NT2/D1 (cell line): ENCODE measurements at regions not wholly inside any gene's neighbourhood (a gene's known extent, or its start where the extent isn't known, plus 50 kb on each side); places are given as distances from the start of the nearest gene placed in this dataset.

ENCODE experiments used
- SUZ12 ChIP-seq: IDR thresholded peaks from 2 replicates; pipeline ENCODE4 v1.6.1; 2011; ENCODE audit not compliant: insufficient read length, insufficient read depth; ENCODE audit errors: extremely low read depth
- ZNF274 ChIP-seq: IDR thresholded peaks from 2 replicates; pipeline ENCODE4 v1.6.1; 2011; ENCODE audit warnings: mild to moderate bottlenecking, low read depth, low read length

DNA sequence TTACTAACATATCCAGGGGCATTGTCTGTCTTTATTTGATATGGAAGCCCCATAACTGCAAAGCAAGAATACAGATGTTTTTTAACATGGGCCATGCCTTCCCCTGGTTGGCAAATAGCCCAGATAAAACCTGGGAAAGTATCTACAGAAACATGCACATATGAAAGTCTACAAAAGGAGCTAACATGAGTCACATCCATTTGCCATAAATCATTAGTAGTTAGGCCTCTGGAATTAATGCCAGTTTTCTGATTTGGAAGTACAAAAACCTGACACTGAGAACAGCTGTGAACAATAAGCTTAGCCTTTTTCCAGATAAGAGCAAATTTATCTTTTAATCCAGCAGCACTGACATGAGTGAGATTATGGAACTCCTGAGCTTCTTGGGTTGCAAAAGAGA is 418.0 kb upstream of the IMPG1 start:
- TF ChIP-seq SUZ12 (no peak), ZNF274 (no peak)
